ENCODE measurements at regions not wholly inside any gene's neighbourhood (a gene's known extent, or its start where the extent isn't known, plus 50 kb on each side); places are given as distances from the start of the nearest gene placed in this dataset.

- TF ChIP-seq CTCF (IDR thresholded peaks at IDR 0.05) (no peak), POLR2A (IDR thresholded peaks at IDR 0.05) (no peak), EP300 (IDR thresholded peaks at IDR 0.05) (no peak)
- Histone ChIP-seq H3K27ac (no peak overlapping the region), H3K4me1 (no peaks in the 10 kb centered on the region), H3K36me3 (no peaks in the 10 kb centered on the region), H3K4me3 (no peak overlapping the region), H3K9me3 (peaks cover 0 to 4% (median 0%) of the 10 kb centered on the region in 4 donors), H3K27me3 (no peaks in the 10 kb centered on the region)
- WGBS, 2 donors, result 78 to 92% methylated on average over 3 of the region's 3 CpGs
- no peak for DNase-seq (ENCODE audit: low spot score in 2 of 2)
These were observed 107.9 kb downstream of the AQP9 start for GRCh38 chr15:58246041-58246440.

GRCh38 chr15:58247855-58248842 is 110.0 kb downstream of the AQP9 start:
- WGBS, 2 donors, result 76 to 78% methylated on average over 20 of the region's 20 CpGs
- no peaks in the 10 kb centered on the region for H3K36me3 ChIP-seq
- no peak overlapping the region for H3K4me3 ChIP-seq
- H3K9me3 ChIP-seq, result peaks cover 0 to 4% (median 0%) of the 10 kb centered on the region in 4 donors
- H3K27ac ChIP-seq, result no peak overlapping the region
- no peaks in the 10 kb centered on the region for H3K4me1 ChIP-seq
- TF ChIP-seq EP300 (IDR thresholded peaks at IDR 0.05), result peak in 1 of 2 donors; percentile 69
- no peak for TF ChIP-seq CTCF (IDR thresholded peaks at IDR 0.05)
- no peak for TF ChIP-seq POLR2A (IDR thresholded peaks at IDR 0.05)
- peak; percentile 43 to 56 for DNase-seq (ENCODE audit: low spot score in 2 of 2)
- no peaks in the 10 kb centered on the region for H3K27me3 ChIP-seq

- Histone ChIP-seq H3K4me3 (no peak overlapping the region), H3K4me1 (no peaks in the 10 kb centered on the region), H3K36me3 (no peaks in the 10 kb centered on the region), H3K9me3 (peaks cover 0 to 4% (median 0%) of the 10 kb centered on the region in 4 donors), H3K27me3 (no peaks in the 10 kb centered on the region), H3K27ac (no peak overlapping the region)
- 84 to 85% methylated on average over 8 of the region's 8 CpGs for WGBS, 2 donors
- DNase-seq (ENCODE audit: low spot score in 2 of 2), result no peak
- TF ChIP-seq EP300 (IDR thresholded peaks at IDR 0.05) (no peak), POLR2A (IDR thresholded peaks at IDR 0.05) (no peak), CTCF (IDR thresholded peaks at IDR 0.05) (no peak)
These were observed 111.6 kb downstream of the AQP9 start for GRCh38 chr15:58249646-58250312.

GRCh38 chr15:58252586-58253323 is 114.6 kb downstream of the AQP9 start:
- Histone ChIP-seq H3K27ac (no peak overlapping the region), H3K27me3 (no peaks in the 10 kb centered on the region), H3K9me3 (peaks cover 0 to 10% (median 0%) of the 10 kb centered on the region in 4 donors), H3K4me1 (no peaks in the 10 kb centered on the region), H3K36me3 (no peaks in the 10 kb centered on the region), H3K4me3 (no peak overlapping the region)
- 89 to 90% methylated on average over 6 to 7 of the region's 7 CpGs for WGBS, 2 donors
- TF ChIP-seq CTCF (IDR thresholded peaks at IDR 0.05), result no peak
- no peak for TF ChIP-seq POLR2A (IDR thresholded peaks at IDR 0.05)
- TF ChIP-seq EP300 (IDR thresholded peaks at IDR 0.05), result no peak
- DNase-seq (ENCODE audit: low spot score in 2 of 2), result no peak
